ENCODE measurements at regions not wholly inside any gene's neighbourhood (a gene's known extent, or its start where the extent isn't known, plus 50 kb on each side); places are given as distances from the start of the nearest gene placed in this dataset.

GRCh38 chr1:222865718-222866117 is 50.9 kb downstream of the DISP1 start:
- TF ChIP-seq GATA3 (IDR thresholded peaks at IDR 0.05; ENCODE audit: low read depth, low read length), result no peak
- TF ChIP-seq GATA2 (IDR thresholded peaks at IDR 0.05; ENCODE audit: low read depth, low read length), result no peak

GRCh38 chr1:222867316-222867715 is 52.5 kb downstream of the DISP1 start:
- TF ChIP-seq GATA2 (IDR thresholded peaks at IDR 0.05; ENCODE audit: low read depth, low read length) (no peak), GATA3 (IDR thresholded peaks at IDR 0.05; ENCODE audit: low read depth, low read length) (no peak)

- TF ChIP-seq GATA3 (IDR thresholded peaks at IDR 0.05; ENCODE audit: low read depth, low read length) (no peak), GATA2 (IDR thresholded peaks at IDR 0.05; ENCODE audit: low read depth, low read length) (no peak)
Observed at GRCh38 chr1:222876182-222876581, 61.3 kb downstream of the DISP1 start.

- no peak for TF ChIP-seq GATA2 (IDR thresholded peaks at IDR 0.05; ENCODE audit: low read depth, low read length)
- no peak for TF ChIP-seq GATA3 (IDR thresholded peaks at IDR 0.05; ENCODE audit: low read depth, low read length)
Observed at GRCh38 chr1:222877854-222878253, 63.0 kb downstream of the DISP1 start.

- TF ChIP-seq GATA3 (IDR thresholded peaks at IDR 0.05; ENCODE audit: low read depth, low read length) (no peak), GATA2 (IDR thresholded peaks at IDR 0.05; ENCODE audit: low read depth, low read length) (no peak)
Observed at GRCh38 chr1:222880587-222880986, 65.7 kb downstream of the DISP1 start.

GRCh38 chr1:222886194-222886854 is 71.5 kb downstream of the DISP1 start:
- TF ChIP-seq GATA2 (IDR thresholded peaks at IDR 0.05; ENCODE audit: low read depth, low read length) (no peak), GATA3 (IDR thresholded peaks at IDR 0.05; ENCODE audit: low read depth, low read length) (no peak)

- TF ChIP-seq GATA3 (IDR thresholded peaks at IDR 0.05; ENCODE audit: low read depth, low read length) (no peak), GATA2 (IDR thresholded peaks at IDR 0.05; ENCODE audit: low read depth, low read length) (no peak)
Observed at GRCh38 chr1:222886878-222887351, 72.1 kb downstream of the DISP1 start.

- TF ChIP-seq GATA2 (IDR thresholded peaks at IDR 0.05; ENCODE audit: low read depth, low read length) (no peak), GATA3 (IDR thresholded peaks at IDR 0.05; ENCODE audit: low read depth, low read length) (no peak)
Observed at GRCh38 chr1:222889440-222889839, 74.6 kb downstream of the DISP1 start.

GRCh38 chr1:222890716-222891115 is 75.9 kb downstream of the DISP1 start:
- no peak for TF ChIP-seq GATA2 (IDR thresholded peaks at IDR 0.05; ENCODE audit: low read depth, low read length)
- TF ChIP-seq GATA3 (IDR thresholded peaks at IDR 0.05; ENCODE audit: low read depth, low read length), result no peak

- TF ChIP-seq GATA3 (IDR thresholded peaks at IDR 0.05; ENCODE audit: low read depth, low read length) (no peak), GATA2 (IDR thresholded peaks at IDR 0.05; ENCODE audit: low read depth, low read length) (no peak)
Observed at GRCh38 chr1:222891578-222891977, 76.7 kb downstream of the DISP1 start.

GRCh38 chr1:222892137-222892769 is 77.4 kb downstream of the DISP1 start:
- TF ChIP-seq GATA3 (IDR thresholded peaks at IDR 0.05; ENCODE audit: low read depth, low read length) (no peak), GATA2 (IDR thresholded peaks at IDR 0.05; ENCODE audit: low read depth, low read length) (no peak)

- TF ChIP-seq GATA3 (IDR thresholded peaks at IDR 0.05; ENCODE audit: low read depth, low read length), result no peak
- no peak for TF ChIP-seq GATA2 (IDR thresholded peaks at IDR 0.05; ENCODE audit: low read depth, low read length)
Observed at GRCh38 chr1:222893255-222893654, 78.4 kb downstream of the DISP1 start.

GRCh38 chr1:222894331-222894730 is 79.5 kb downstream of the DISP1 start:
- TF ChIP-seq GATA3 (IDR thresholded peaks at IDR 0.05; ENCODE audit: low read depth, low read length) (no peak), GATA2 (IDR thresholded peaks at IDR 0.05; ENCODE audit: low read depth, low read length) (no peak)

GRCh38 chr1:222896630-222897526 is 82.0 kb downstream of the DISP1 start:
- TF ChIP-seq GATA2 (IDR thresholded peaks at IDR 0.05; ENCODE audit: low read depth, low read length), result no peak
- no peak for TF ChIP-seq GATA3 (IDR thresholded peaks at IDR 0.05; ENCODE audit: low read depth, low read length)
